Myocyte (in vitro differentiated cells): ENCODE measurements at regions not wholly inside any gene's neighbourhood (a gene's known extent, or its start where the extent isn't known, plus 50 kb on each side); places are given as distances from the start of the nearest gene placed in this dataset.

Source experiments
- DNase-seq: peaks from one replicate; pipeline ENCODE4 v3.0.0-alpha.2; 2012; ENCODE audit warnings: low read depth

- peak; percentile 20 for DNase-seq
Observed at GRCh38 chr7:12741951-12742575, 54.6 kb downstream of the ARL4A start.

GRCh38 chr7:12746211-12746610 is 58.8 kb downstream of the ARL4A start:
- no peak for DNase-seq

DNA sequence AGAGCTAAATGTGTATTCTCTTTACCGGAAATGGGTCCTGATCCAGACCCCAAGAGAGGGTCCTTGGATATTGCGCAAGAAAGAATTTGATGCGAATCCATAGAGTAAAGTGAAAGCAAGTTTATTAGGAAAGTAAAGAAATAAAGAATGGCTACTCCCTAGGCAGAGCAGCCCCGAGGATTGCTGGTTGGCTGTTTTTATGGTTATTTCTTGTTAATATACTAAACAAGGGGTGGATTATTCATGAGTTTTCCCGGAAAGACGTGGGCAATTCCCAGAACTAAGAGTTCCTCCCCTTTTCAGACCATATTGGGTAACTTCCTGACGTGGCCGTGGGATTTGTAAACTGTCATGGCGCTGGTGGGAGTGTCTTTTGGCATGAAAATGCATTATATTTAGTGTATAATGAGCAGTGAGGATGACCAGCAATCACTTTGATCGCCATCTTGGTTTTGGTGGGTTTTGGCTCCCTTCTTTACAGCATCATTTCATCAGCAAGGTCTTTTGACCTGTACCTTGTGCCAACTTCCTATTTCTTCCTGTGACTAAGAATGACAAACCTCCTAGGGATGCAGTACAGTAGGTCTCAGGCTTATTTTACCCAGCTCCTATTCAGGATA is 60.4 kb downstream of the ARL4A start:
- DNase-seq = no peak

DNA sequence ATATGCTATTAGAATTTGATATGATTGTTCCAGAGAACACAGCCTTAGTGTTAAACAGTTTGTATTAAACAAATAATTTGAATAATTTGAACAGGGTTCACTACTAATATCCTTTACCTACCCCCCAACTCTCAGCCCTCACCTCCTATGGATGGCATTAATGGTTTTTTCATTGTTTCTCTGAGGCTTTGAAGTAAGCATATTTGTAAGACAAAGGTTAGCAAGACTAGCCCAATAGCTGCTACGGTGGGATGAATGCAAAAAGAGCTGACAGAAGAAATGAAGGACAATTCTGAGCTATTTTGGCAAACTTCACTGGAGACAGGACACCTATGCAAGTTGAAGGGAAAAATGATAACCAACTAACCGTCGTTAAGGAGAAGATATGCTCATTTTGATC is 61.6 kb downstream of the ARL4A start:
- DNase-seq = no peak

DNA sequence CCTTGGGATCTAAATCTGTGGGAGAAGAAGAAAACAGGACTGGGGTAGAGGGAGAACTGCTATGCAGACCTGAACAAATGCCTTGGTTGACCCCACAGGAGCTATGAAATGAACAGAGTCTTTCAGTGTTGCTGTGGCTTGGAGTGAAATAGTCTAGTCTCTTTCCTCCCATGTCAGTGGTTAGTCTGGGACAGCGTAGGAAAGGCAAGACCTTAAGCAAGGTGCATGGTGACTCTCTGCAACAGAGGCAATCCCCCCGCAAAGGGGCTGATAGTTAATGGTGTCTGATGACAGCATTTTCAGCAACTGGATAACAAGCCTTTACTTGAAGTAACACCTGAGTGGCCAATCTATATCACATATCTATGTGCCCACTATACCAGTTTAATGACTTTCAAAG is 62.3 kb downstream of the ARL4A start:
- DNase-seq = no peak

DNA sequence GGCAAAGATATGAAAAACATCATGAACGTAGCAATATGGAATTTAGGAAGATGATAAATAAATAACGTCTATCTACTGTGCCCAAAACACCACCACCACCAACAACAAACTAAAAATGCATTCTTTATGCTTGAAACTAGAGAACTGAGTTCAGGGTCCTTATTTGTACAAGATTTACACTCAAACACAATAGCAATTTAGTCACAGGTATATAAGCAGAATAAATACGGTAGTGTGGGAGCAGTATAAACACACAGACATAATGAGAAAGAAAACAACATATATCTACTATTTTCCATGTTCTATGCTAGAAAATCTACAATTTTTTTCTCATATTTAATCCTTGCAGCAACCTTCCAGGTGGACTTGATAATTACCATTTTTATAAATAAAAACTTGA is 64.3 kb downstream of the ARL4A start:
- no peak for DNase-seq

GRCh38 chr7:12754179-12754578 is 66.7 kb downstream of the ARL4A start:
- DNase-seq = peak; percentile 24

DNA sequence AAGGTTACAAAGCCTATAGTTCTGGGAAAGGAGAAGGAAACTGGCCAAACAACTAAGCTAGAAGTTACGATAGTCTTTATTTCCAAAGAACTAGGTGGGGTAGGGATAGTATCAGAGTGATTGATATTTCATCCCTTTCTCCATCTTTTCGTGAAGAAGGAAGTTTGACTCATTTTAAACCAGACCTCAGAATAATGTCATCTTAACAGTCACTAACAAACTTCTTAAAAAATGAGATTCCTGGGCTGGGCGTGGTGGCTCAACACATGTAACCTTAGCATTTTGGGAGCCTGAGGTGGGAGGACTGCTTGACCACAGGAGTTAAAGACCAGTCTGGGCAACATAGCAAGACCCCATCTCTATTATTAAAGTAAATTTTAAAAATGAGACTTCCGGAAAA is 69.4 kb downstream of the ARL4A start:
- peak; percentile 11 for DNase-seq

GRCh38 chr7:12757443-12757842 is 70.0 kb downstream of the ARL4A start:
- DNase-seq = peak; percentile 65

- peak; percentile 35 for DNase-seq
Observed at GRCh38 chr7:12759151-12759550, 71.7 kb downstream of the ARL4A start.

DNA sequence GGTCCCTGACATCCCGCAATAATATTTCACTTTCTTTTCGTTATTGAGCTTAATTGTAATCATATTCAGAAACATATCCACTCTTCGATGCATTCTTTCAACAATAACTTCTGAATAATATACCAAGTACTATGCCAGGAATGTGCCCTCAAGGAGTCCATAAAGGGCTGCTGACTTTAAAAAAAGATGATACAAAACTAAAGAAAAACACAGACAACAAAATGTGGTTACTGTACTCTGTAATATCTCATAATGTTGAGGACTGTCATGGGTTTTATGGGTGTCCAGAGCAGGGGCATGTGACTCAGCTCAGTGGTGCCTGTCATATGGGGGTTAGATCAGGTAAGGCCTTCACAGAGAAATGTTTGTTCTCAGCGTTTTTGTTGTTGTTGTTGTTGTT is 73.7 kb downstream of the ARL4A start:
- DNase-seq = no peak

GRCh38 chr7:12761691-12762090 is 74.3 kb downstream of the ARL4A start:
- DNase-seq = no peak

DNA sequence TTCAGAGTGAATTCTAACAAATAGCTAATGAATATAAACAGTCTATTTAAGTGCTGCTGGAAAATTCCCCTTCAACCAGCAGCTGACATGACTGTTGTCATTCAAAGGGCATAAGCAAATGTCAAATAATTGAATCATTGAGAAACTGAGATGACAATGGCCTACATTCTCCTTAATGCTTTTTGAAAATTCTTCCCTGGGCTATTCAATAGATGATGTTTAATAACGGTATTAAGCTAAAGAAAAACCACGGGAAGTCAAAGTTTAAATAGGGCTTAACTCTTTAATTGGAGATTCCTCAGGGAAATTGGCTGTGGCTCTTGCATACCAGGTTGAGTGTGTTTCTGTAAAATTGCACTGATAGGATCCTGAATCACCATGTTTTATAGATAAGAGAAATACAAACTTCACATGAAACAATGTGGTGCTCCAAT is 77.0 kb downstream of the ARL4A start:
- DNase-seq = peak; percentile 53

DNA sequence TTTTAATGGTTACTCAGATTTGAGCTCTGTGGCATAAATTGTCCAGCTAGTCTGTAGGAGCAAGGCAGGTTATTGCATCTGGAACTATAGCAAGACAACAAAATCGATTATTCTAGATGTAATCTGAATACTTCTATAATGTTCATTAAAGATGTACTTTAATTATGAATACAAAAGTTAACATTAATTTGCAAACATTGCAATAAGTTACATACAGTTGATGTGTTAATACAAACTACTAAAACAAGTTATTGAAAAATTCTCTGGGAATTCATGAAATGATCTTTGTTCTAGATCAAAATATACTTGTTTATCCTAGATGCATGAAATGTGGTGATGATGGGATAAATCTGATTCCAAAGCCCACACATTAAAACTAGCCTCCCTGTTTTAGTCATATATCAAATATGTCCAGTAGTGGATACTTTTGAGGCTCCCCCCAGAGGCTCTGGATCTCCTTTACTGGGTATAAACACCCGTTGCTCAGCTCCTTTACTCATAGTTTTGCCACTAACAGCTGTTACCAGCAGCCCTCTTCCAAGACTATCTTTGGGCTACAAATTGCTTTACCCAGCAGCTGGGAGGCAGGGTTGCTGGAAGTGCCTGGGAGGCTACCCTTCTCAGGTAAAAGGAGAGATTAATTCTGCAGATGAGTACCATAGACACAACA is 78.1 kb downstream of the ARL4A start:
- peak; percentile 83 for DNase-seq

- no peak for DNase-seq
Observed at GRCh38 chr7:12766416-12766815, 79.0 kb downstream of the ARL4A start.

- peak; percentile 17 for DNase-seq
Observed at GRCh38 chr7:12768948-12769347, 81.5 kb downstream of the ARL4A start.

DNA sequence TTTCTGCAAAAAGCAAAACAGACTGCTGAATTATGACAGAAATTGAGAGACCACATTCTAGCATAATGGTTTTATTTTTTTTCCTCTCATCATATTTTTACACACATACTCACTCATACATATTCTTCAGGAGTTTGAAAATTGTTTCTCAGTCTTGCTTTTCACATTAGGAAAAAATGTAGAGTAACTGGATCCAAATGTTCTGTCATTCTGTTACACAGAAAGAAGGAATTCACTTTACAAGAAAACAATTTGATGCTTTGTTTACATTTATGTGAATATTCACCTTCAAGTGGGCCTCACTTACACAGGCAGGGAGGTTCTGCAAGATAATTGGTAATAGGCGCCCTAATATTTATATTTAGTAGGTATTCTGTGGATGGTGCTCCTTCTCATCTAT is 82.0 kb downstream of the ARL4A start:
- DNase-seq = no peak

DNA sequence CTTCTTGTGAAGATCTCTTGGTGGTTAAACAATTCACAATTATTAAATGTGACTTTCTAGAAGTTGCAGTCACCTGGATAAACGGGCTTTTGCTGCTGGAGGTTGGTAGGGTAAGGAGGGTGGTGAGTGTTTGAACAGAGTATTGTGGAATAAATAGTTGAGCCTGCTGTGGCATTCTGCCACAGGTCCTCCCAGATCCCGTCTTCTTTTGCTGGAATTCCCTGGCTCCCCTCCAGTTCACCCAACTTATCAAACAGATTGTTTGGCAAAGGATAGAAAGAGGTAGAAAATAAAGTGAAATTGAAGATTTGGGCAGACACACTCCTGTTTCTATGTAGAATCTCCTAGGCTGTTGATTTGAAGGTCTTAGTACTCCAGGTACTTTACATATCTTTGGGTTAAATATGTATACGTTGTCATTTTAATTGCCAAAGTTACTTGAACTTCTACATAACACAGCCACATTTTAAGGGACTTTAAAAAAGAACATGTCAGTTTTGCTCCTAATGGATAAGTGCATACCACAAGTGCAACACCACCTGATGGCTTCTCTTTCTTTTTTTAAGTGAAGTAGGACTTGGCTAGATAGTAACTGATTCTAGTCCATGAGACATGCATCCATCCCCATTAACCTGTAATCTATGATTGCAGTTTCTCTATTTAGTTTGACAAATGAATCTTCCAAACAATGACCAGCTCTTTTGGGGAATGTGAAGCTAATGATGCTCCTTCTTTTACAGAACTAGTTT is 83.0 kb downstream of the ARL4A start:
- peak; percentile 54 for DNase-seq

DNA sequence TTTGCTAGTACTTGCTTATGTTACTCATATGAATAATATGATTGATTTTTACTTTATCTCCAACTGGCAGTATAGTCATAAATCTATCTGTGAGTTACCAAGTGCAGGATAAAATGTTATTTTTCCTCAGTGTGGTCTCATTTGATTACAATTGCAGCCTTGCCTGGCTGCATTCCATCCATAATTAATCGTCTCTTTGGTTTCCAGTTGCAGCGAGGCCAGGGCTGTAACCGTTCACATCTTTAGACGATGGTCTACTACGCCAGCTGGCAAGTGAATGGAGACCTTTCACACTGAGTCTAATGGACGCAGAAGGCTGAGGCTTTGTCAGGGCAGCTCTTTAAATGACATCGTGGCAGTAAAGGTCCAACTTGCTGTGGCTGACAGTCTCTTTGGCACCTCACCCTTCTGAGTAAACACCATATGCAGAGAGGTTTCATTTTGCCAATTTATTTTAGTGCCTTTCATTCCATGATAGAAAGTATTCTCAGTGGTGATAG is 84.0 kb downstream of the ARL4A start:
- peak; percentile 52 for DNase-seq

DNA sequence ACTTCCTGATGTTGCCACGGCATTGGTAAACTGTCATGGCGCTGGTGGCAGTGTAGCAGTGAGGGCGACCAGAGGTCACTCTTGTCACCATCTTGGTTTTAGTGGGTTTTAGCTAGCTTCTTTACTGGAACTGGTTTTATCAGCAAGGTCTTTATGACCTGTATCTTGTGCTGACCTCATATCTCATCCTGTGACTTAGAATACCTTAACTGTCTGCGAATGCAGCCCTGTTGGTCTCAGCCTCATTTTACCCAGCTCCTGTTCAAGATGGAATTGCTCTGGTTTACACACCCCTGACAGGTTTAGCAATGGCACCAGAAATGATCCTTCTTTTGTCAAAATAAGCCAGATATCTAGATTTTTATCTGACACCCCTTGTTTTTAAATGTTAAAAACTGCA is 85.3 kb downstream of the ARL4A start:
- DNase-seq = no peak

DNA sequence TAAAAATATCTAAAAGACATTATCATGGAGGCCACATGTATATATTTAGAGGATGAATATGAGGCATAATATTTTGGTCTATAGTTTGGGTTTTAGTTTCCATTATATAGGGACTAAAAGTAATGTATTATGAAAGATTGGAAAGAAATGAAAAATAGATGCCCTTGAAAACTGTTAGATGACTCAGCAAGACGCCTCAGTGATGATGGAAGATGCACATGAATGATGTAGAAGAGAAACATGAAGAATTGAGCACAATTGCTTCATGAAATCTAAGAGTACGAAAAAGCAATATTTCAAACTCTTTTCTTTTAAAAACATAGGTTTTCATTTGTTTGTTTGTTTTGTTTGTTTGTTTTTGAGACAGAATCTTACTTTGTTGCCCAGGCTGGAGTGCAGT is 89.8 kb downstream of the ARL4A start:
- no peak for DNase-seq

DNA sequence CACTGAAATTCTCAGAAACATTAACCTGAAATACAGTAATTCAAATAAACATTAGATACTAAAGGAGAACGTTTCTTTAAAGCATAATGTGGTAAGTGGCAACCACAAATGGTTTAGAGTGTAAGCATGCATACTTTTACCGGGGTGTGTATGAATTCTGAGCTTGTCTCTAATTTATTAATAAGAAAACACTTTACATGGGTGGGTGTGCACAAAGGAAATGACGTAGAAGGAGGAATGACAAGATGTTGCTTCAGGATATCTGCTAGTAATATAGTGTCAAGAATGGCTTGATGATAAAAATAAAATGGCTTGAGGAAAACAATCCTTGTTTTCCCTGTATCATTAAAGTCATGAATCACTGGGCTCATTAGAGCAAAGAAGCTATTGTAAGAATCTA is 92.5 kb downstream of the ARL4A start:
- DNase-seq = no peak
